WTC11 (cell line): ENCODE measurements at regions not wholly inside any gene's neighbourhood (a gene's known extent, or its start where the extent isn't known, plus 50 kb on each side); places are given as distances from the start of the nearest gene placed in this dataset.

Experiments
- ATAC-seq: fragments of 200-7000 bp; cut with Tn5 transposase; 2 replicates; pipeline ENCODE4 v1.10.0; 2021; ENCODE audit warnings: mild to moderate bottlenecking, moderate library complexity
- CTCF ChIA-PET: fragments of 300-600 bp; sonication (Branson Sonifier 250); formaldehyde crosslinking; loops from one replicate; lab custom pipeline; 2021; ENCODE audit warnings: antibody characterized with exemption; lab: Charles Lee
- POLR2A ChIA-PET: fragments of 350-600 bp; sonication (Branson Sonifier 250); formaldehyde crosslinking; loops from one replicate; lab custom pipeline; 2021; ENCODE audit warnings: antibody characterized with exemption; lab: Charles Lee
- DNase-seq: peaks from one replicate; pipeline ENCODE4 v3.0.0; 2021; ENCODE audit warnings: low spot score
- H3K27ac Mint-ChIP-seq: 2 replicates; pipeline ENCODE4 v1.8.0; 2021; ENCODE audit warnings: mixed read lengths
- H3K27me3 Mint-ChIP-seq: 2 replicates; pipeline ENCODE4 v1.8.0; 2021; ENCODE audit warnings: low read depth, mild to moderate bottlenecking, moderate library complexity, mixed read lengths
- H3K36me3 Mint-ChIP-seq: 2 replicates; pipeline ENCODE4 v1.8.0; 2021; ENCODE audit warnings: mixed read lengths
- H3K4me1 Mint-ChIP-seq: 2 replicates; pipeline ENCODE4 v1.8.0; 2022; ENCODE audit warnings: mixed read lengths
- H3K4me3 Mint-ChIP-seq: 2 replicates; pipeline ENCODE4 v1.8.0; 2021; ENCODE audit warnings: mild to moderate bottlenecking, moderate library complexity, mixed read lengths
- H3K9me3 Mint-ChIP-seq: 2 replicates; pipeline ENCODE4 v1.8.0; 2021; ENCODE audit warnings: mixed read lengths
- ATF2 ChIP-seq: sonication (generic); formaldehyde crosslinking; IDR thresholded peaks from 2 replicates; pipeline ENCODE4 v1.8.1; 2022; ENCODE audit warnings: low read depth, missing genetic modification reagents, borderline replicate concordance
- ATF3 ChIP-seq: sonication (generic); formaldehyde crosslinking; conservative IDR thresholded peaks from 2 replicates; pipeline ENCODE4 v1.8.1; 2022; ENCODE audit warnings: mild to moderate bottlenecking, missing genetic modification reagents
- ATF6 ChIP-seq: sonication (generic); formaldehyde crosslinking; IDR thresholded peaks from 2 replicates; pipeline ENCODE4 v1.8.1; 2023; ENCODE audit warnings: mild to moderate bottlenecking, missing genetic modification reagents
- CDX4 ChIP-seq: fragments of 250-450 bp; sonication (Bioruptor Pico); IDR thresholded peaks from 2 replicates; pipeline ENCODE4 v1.9.0; 2021; ENCODE audit warnings: moderate library complexity, mild to moderate bottlenecking, inconsistent platforms, borderline replicate concordance
- CTCF ChIP-seq: fragments of 200-600 bp; IDR thresholded peaks from 2 replicates; pipeline ENCODE4 v1.8.0; 2022; ENCODE audit warnings: antibody characterized with exemption
- ESRRA ChIP-seq: sonication (generic); formaldehyde crosslinking; IDR thresholded peaks from 2 replicates; pipeline ENCODE4 v1.8.1; 2022; ENCODE audit warnings: mild to moderate bottlenecking, missing genetic modification reagents, borderline replicate concordance
- ETV6 ChIP-seq: sonication (generic); formaldehyde crosslinking; IDR thresholded peaks from 2 replicates; pipeline ENCODE4 v1.8.1; 2022; ENCODE audit warnings: mild to moderate bottlenecking, missing genetic modification reagents
- HMGA2 ChIP-seq: fragments of 250-450 bp; sonication (Bioruptor Pico); IDR thresholded peaks from 2 replicates; pipeline ENCODE4 v1.4.0; 2021; ENCODE audit warnings: mild to moderate bottlenecking, moderate library complexity
- MAX ChIP-seq: sonication (generic); formaldehyde crosslinking; IDR thresholded peaks from 2 replicates; pipeline ENCODE4 v1.8.0; 2022; ENCODE audit warnings: mild to moderate bottlenecking, missing genetic modification reagents
- NFATC4 ChIP-seq: fragments of 250-450 bp; sonication (Bioruptor Pico); IDR thresholded peaks from 2 replicates; pipeline ENCODE4 v1.9.0; 2021; ENCODE audit warnings: mild to moderate bottlenecking
- PRDM15 ChIP-seq: sonication (generic); formaldehyde crosslinking; IDR thresholded peaks from 2 replicates; pipeline ENCODE4 v1.8.0; 2022; ENCODE audit warnings: missing genetic modification reagents
- SOX15 ChIP-seq: fragments of 250-450 bp; sonication (Bioruptor Pico); IDR thresholded peaks from 2 replicates; pipeline ENCODE4 v1.9.0; 2021; ENCODE audit warnings: mild to moderate bottlenecking
- SP1 ChIP-seq: sonication (generic); formaldehyde crosslinking; conservative IDR thresholded peaks from 2 replicates; pipeline ENCODE4 v1.8.1; 2022; ENCODE audit warnings: missing genetic modification reagents
- ZBTB21 ChIP-seq: sonication (generic); formaldehyde crosslinking; IDR thresholded peaks from 2 replicates; pipeline ENCODE4 v1.8.1; 2023; ENCODE audit warnings: mild to moderate bottlenecking, missing genetic modification reagents, borderline replicate concordance
- ZNF263 ChIP-seq: sonication (generic); formaldehyde crosslinking; IDR thresholded peaks from 2 replicates; pipeline ENCODE4 v1.8.1; 2022; ENCODE audit warnings: low read depth, mild to moderate bottlenecking, moderate library complexity, missing genetic modification reagents
- ZNF425 ChIP-seq: fragments of 250-450 bp; sonication (Bioruptor Pico); conservative IDR thresholded peaks from 2 replicates; pipeline ENCODE4 v1.9.0; 2021; ENCODE audit warnings: mild to moderate bottlenecking

GRCh38 chr4:3818371-3818770, 52.2 kb downstream of the ADRA2C start:
- H3K27ac Mint-ChIP-seq, result no peak overlapping the region
- H3K4me3 Mint-ChIP-seq, result no peak overlapping the region
- peaks cover 11% of the 10 kb centered on the region for H3K9me3 Mint-ChIP-seq
- peaks cover 7% of the 10 kb centered on the region for H3K27me3 Mint-ChIP-seq
- TF ChIP-seq ZNF425 (CRISPR knock-in tag), result no peak
- TF ChIP-seq ATF2 (CRISPR knock-in tag), result no peak
- TF ChIP-seq ATF6 (CRISPR knock-in tag), result no peak
- TF ChIP-seq MAX (CRISPR knock-in tag), result no peak
- no peak for TF ChIP-seq PRDM15 (CRISPR knock-in tag)
- TF ChIP-seq ETV6, result no peak
- TF ChIP-seq NFATC4 (CRISPR knock-in tag), result no peak
- TF ChIP-seq ESRRA (CRISPR knock-in tag), result no peak
- no peak for TF ChIP-seq ZBTB21
- TF ChIP-seq CTCF, result no peak
- TF ChIP-seq SOX15 (CRISPR knock-in tag), result no peak
- no peak for TF ChIP-seq CDX4 (CRISPR knock-in tag)
- no peak for TF ChIP-seq ZNF263 (CRISPR knock-in tag)
- TF ChIP-seq SP1, result no peak
- TF ChIP-seq HMGA2 (CRISPR knock-in tag), result no peak
- TF ChIP-seq ATF3, result no peak
- DNase-seq (no peak), ATAC-seq (no peak)
- ChIA-PET CTCF (interaction anchor here (1.3 kb wide), 1 partner anchor 27 kb away, joined by 4 read pairs; no protein-coding TSS in a partner anchor), POLR2A (no interaction called here)
- H3K4me1 Mint-ChIP-seq, result peaks cover 15% of the 10 kb centered on the region
- no peaks in the 10 kb centered on the region for H3K36me3 Mint-ChIP-seq
